ENCODE measurements at regions not wholly inside any gene's neighbourhood (a gene's known extent, or its start where the extent isn't known, plus 50 kb on each side); places are given as distances from the start of the nearest gene placed in this dataset.
"Not testable (repeated sequence)": the region's sequence is repeated elsewhere in the genome, so short reads cannot be mapped to it uniquely, and the experiment has no call there.

- DNase-seq (ENCODE audit: low read depth), result not testable (repeated sequence)
Observed at GRCh38 chr7:73244782-73245311, 63.8 kb downstream of the NSUN5 start.

GRCh38 chr7:73234994-73235717 lies 73.5 kb downstream of the NSUN5 start:
- DNase-seq (ENCODE audit: low read depth), result peak; percentile 89

- DNase-seq (ENCODE audit: low read depth), result not testable (repeated sequence)
Observed at GRCh38 chr7:73225745-73226144, 82.9 kb downstream of the NSUN5 start.

GRCh38 chr7:73221724-73222123 lies 86.9 kb downstream of the NSUN5 start:
- DNase-seq (ENCODE audit: low read depth), result not testable (repeated sequence)

- not testable (repeated sequence) for DNase-seq (ENCODE audit: low read depth)
Observed at GRCh38 chr7:73220766-73221370, 87.8 kb downstream of the NSUN5 start.

DNA sequence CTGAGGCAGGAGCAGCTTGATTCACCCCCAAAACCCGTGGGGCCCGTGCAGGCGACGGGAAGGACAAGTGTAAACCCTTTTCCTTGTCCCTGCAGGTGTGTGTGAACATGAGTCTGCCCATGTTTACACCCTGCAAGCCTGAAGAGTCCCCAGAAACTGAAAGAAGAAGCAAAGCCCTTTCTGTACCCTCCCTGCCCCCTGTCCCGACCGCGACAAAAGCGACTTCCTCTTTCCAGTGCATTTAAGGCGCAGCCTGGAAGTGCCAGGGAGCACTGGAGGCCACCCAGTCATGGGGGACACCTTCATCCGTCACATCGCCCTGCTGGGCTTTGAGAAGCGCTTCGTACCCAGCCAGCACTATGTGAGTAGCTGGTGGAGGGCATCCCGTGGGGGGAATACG lies 88.3 kb downstream of the NSUN5 start:
- DNase-seq (ENCODE audit: low read depth), result not testable (repeated sequence)

- not testable (repeated sequence) for DNase-seq (ENCODE audit: low read depth)
Observed at GRCh38 chr7:73218802-73219201, 89.8 kb downstream of the NSUN5 start.

DNA sequence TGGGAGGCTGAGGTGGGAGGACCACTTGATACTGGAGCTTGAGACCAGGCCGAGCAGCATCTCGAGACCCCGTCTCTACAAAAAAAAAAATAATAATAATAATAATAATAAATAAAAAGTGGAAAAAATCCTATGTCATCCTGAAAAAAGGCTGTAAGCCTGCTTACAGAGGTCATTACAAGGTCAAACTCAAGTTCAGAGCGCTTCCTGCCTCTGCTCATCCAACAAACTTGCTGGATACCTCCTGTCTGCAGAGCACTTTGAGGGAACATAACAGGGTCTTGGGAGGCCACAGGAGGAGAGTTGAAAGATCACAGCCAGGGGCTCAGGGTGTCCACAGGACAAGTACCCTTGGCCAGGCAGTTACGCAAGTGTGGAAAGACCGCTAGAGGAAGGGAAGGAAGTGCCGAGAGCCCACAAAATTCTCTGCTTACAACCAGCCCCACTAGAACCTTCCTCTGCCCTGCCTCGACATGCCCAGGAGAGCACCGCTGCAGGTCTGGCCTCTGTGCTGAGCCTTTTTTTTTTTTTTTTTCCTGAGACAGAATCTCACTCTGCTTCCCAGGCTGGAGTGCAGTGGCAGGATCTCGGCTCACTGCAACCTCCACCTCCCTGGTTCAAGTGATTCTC lies 92.5 kb downstream of the NSUN5 start:
- DNase-seq (ENCODE audit: low read depth), result not testable (repeated sequence)

- DNase-seq (ENCODE audit: low read depth), result not testable (repeated sequence)
Observed at GRCh38 chr7:73215232-73215631, 93.4 kb downstream of the NSUN5 start.

GRCh38 chr7:73214471-73214870 lies 94.2 kb downstream of the NSUN5 start:
- DNase-seq (ENCODE audit: low read depth), result not testable (repeated sequence)

- DNase-seq (ENCODE audit: low read depth), result not testable (repeated sequence)
Observed at GRCh38 chr7:73213076-73213475, 95.5 kb downstream of the NSUN5 start.

DNA sequence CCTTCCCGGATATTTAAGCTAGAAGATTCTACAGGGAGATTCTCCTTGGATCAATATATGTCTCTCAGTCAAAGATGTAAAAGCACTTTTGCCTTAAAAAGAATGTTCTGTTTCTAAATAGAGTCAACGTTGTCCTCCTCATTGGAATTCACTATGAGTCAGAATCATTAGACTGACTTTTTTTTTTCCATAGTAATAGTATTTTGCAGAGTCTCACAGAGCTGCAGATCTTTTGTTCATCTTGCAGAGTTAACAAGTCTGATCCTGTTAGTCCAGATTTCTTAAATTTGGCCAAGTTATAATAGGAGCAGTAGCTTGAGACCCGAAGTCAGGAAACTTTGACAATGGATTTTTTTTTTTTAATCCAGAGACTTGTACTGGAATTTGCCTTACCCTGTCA lies 103.0 kb downstream of the NSUN5 start:
- not testable (repeated sequence) for DNase-seq (ENCODE audit: low read depth)

DNA sequence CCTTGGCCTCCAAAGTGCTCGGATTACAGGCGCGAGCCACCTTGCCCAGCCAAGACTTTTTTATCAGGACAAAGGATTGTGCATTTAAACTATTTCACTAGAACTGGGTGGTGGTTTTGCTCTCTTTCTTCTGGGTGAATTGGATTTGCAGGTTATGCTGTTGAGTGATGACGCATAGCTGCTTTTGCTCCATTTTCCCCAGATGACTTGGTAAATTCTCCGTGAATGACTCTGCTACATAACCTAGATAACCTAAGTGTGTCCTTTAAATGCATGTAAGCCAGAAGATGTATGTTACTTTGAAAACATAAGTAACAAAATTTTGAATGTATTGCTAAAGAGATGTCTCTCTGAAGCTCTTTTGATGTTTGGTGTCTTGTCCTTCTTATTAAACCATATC lies 103.7 kb downstream of the NSUN5 start:
- DNase-seq (ENCODE audit: low read depth), result not testable (repeated sequence)

DNA sequence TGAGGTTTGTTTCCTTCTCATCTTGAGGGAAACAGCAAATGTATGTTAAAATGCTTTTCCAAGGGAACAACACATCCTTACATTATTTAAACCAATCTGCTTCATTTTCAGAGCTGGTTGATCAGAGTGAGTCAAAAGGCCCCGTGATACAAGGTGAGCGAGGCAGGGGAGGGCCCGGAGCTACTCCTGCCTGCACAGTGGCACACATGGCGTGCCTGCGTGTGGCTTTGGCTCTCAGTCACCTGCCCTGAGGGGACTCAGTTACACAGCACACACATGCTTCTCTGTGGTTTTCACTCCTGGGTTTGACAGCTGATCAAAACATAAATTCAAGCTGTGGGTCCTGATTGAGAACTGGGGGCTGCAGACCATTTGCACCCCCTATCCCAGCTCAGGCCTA lies 105.3 kb downstream of the NSUN5 start:
- not testable (repeated sequence) for DNase-seq (ENCODE audit: low read depth)

DNA sequence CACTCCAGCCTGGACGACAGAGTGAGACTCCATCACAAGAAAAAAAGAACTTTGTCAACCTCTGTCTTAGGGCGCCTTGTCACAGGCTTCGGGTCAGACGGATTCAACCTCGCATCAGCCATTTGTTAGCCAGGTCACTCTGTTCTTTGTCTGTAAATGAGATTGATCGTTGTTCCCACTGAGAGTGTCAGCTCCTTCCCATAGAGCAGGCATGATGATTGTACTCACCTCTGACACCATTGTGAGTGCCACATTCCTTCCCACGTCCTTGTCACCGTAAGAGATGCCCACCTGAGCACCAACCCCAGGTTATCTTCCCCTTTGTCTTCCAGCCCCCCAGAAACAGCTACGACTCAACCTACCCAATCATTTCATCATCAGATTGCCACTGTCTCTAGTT lies 107.4 kb downstream of the NSUN5 start:
- DNase-seq (ENCODE audit: low read depth), result not testable (repeated sequence)

DNA sequence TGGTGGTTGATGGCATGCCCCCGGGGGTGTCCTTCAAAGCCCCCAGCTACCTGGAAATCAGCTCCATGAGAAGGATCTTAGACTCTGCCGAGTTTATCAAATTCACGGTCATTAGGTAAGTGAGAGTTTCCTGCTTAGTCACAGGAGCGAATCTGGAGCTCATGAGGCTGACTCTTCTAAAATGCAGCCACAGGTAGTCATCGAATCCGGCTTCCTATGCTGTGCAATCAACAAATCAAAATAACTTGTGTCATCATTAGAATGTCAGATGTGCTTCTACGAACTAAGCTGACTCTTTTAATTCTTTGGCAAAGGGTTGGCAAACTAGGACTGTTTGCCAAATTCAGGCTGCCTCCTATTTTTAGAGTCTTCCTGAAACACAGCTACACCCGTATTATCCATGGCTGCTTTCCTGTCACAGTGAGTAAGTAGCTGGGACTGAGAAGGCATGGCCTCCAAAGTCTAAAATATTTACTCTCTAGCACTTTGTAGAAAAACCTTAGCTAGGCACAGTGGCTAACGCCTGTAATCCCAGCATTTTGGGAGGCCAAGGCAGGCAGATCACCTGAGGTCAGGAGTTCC lies 108.0 kb downstream of the NSUN5 start:
- DNase-seq (ENCODE audit: low read depth), result not testable (repeated sequence)

- not testable (repeated sequence) for DNase-seq (ENCODE audit: low read depth)
Observed at GRCh38 chr7:73193991-73194390, 108.2 kb upstream of the SPDYE9 start.

- not testable (repeated sequence) for DNase-seq (ENCODE audit: low read depth)
Observed at GRCh38 chr7:73190483-73191155, 104.8 kb upstream of the SPDYE9 start.

DNA sequence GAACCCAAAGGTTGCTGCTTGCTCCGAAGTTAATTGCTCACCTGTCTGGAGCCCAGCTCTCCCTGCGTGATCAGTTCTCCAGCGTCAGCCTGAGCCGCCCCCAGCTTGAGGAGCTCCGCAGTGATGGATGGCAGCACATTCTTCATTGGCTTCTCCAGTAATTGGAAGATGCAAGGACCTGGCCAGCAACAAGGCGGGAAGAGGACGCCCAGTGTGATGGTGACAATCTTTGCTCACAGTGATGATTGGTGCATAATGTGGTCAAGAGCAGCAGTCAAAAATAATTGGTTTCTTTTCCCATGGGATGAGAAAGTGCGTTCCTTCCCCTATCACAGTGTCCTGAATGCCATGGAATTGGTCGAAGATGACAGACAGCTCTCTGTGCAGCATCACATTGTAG lies 102.4 kb upstream of the SPDYE9 start:
- DNase-seq (ENCODE audit: low read depth), result not testable (repeated sequence)

DNA sequence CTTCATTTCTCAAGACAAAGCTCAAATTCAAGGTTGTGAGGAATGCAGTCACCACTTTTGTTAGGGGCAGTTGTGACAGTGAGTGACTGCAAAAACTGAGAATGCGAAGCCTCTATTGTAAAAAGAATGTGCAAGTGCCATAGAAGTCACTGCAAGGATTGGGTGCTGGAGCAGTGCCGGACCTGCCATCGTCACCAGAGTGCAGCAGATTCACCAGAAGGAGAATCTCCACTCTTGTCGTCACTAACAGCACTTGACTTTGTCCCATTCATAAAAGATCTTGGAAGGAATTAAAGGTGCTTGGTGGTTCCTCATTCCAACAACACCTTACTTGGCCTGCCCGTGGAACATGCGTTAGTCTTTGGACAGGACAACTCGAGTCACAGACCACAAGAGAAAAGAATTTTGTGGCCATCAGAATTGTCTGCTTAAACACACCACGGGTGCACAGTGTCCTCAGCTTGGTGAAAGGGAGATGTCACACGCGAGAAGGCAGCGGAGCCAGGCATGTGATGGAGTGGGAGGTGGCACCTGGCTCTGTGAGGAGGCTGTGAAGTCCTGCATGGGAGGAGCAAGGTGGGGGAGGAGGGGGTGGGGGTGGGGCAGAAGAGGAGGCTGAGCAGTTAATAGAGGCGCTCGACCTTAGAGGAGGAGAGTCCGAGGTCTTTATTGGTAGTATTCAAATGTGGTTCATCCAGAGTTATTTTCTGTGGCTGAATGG lies 100.9 kb upstream of the SPDYE9 start:
- DNase-seq (ENCODE audit: low read depth), result not testable (repeated sequence)

DNA sequence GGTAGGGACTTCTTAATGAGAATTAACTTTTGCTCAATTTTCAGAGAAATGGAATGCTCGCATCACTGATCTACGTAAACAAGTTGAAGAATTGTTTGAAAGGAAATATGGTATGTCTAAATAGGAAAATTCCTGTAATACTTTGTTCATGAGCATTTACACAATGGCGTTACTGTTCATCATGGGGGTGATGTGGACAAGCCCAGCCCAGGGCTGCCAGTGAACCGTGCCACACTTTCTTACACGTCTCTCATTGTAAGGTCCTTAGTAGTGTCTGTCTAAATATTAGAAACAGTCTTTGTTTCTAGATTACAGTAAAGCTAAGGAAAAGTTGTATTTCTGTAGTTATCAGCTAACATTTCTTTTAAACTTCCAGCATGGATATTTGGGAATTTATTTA lies 91.0 kb upstream of the SPDYE9 start:
- DNase-seq (ENCODE audit: low read depth), result not testable (repeated sequence)

All from stimulated activated CD4-positive, alpha-beta T cell treated with anti-CD3 and anti-CD28 coated beads, Interleukin-2, amount 100 ng/mL, for 4 hours (primary cell).